Loucy (cell line): ENCODE measurements at regions not wholly inside any gene's neighbourhood (a gene's known extent, or its start where the extent isn't known, plus 50 kb on each side); places are given as distances from the start of the nearest gene placed in this dataset.
A peak's percentile ranks its signal among the peaks of the same experiment; 100 is the strongest.

Source experiments
- H2AFZ ChIP-seq: fragments of 200-600 bp; sonication (generic); 2 replicates; pipeline ENCODE4 v1.6.0; 2016; ENCODE audit warnings: antibody characterized with exemption, mild to moderate bottlenecking, low read length, moderate library complexity
- H3F3A ChIP-seq: fragments of 200-600 bp; 2 replicates; pipeline ENCODE4 v1.6.0; 2016; ENCODE audit warnings: antibody characterized with exemption, low read depth, mild to moderate bottlenecking
- H3K27me3 ChIP-seq: fragments of 200-600 bp; sonication (generic); 2 replicates; pipeline ENCODE4 v1.6.1; 2014; ENCODE audit warnings: low read length, mild to moderate bottlenecking; ENCODE audit not compliant: insufficient read depth, poor library complexity, severe bottlenecking
- H3K36me3 ChIP-seq: fragments of 200-600 bp; sonication (generic); 2 replicates; pipeline ENCODE4 v1.6.1; 2016; ENCODE audit warnings: low read length; ENCODE audit not compliant: insufficient read depth
- H3K4me1 ChIP-seq: fragments of 200-600 bp; sonication (generic); 2 replicates; pipeline ENCODE4 v1.5.1; 2014; ENCODE audit warnings: low read length, mild to moderate bottlenecking; ENCODE audit not compliant: insufficient read depth, poor library complexity, severe bottlenecking
- H3K4me2 ChIP-seq: fragments of 200-600 bp; sonication (generic); 2 replicates; pipeline ENCODE4 v1.6.0; 2014; ENCODE audit warnings: antibody characterized with exemption, low read length, low read depth, mild to moderate bottlenecking; ENCODE audit not compliant: poor library complexity, severe bottlenecking
- H3K4me3 ChIP-seq: fragments of 200-600 bp; sonication (generic); 2 replicates; pipeline ENCODE4 v1.5.1; 2014; ENCODE audit warnings: low read length, mild to moderate bottlenecking, mixed read lengths; ENCODE audit not compliant: poor library complexity, severe bottlenecking
- H3K79me2 ChIP-seq: fragments of 200-600 bp; sonication (generic); 2 replicates; pipeline ENCODE4 v1.6.1; 2014; ENCODE audit warnings: low read length; ENCODE audit not compliant: insufficient read depth
- H3K9ac ChIP-seq: fragments of 200-600 bp; sonication (generic); 2 replicates; pipeline ENCODE4 v1.6.0; 2014; ENCODE audit warnings: mild to moderate bottlenecking, low read depth, low read length, moderate library complexity; ENCODE audit not compliant: poor library complexity, severe bottlenecking
- H3K9me2 ChIP-seq: fragments of 200-600 bp; sonication (generic); replicated peaks from 2 replicates; pipeline ENCODE4 v1.6.1; 2016; ENCODE audit warnings: low read depth, low read length, mixed read lengths
- H3K9me3 ChIP-seq: fragments of 200-600 bp; sonication (generic); 2 replicates; pipeline ENCODE4 v1.6.1; 2014; ENCODE audit warnings: mild to moderate bottlenecking, antibody characterized with exemption, low read length, low read depth; ENCODE audit not compliant: insufficient read depth
- H4K20me1 ChIP-seq: fragments of 200-600 bp; sonication (generic); 2 replicates; pipeline ENCODE4 v1.6.0; 2014; ENCODE audit warnings: antibody characterized with exemption, low read length, mild to moderate bottlenecking; ENCODE audit not compliant: insufficient read depth, poor library complexity, severe bottlenecking
- CTCF ChIP-seq: fragments of 200-600 bp; sonication (generic); conservative IDR thresholded peaks from 2 replicates; pipeline ENCODE4 v1.5.1; 2014; ENCODE audit warnings: mild to moderate bottlenecking, antibody characterized with exemption, low read length
- EZH2phosphoT487 ChIP-seq: fragments of 200-600 bp; IDR thresholded peaks from 2 replicates; pipeline ENCODE4 v1.6.1; 2018; ENCODE audit warnings: antibody characterized with exemption, mild to moderate bottlenecking, moderate library complexity, borderline replicate concordance

- no peak for TF ChIP-seq CTCF
- H3K9me2 ChIP-seq: no peaks in the 10 kb centered on the region
- peaks cover 7% of the 10 kb centered on the region for H3K4me1 ChIP-seq
- no peak overlapping the region for H3K9ac ChIP-seq
- H4K20me1 ChIP-seq: no peaks in the 10 kb centered on the region
- no peaks in the 10 kb centered on the region for H3F3A ChIP-seq
- no peaks in the 10 kb centered on the region for H3K36me3 ChIP-seq
- H2AFZ ChIP-seq: no peak overlapping the region
- no peak overlapping the region for H3K4me2 ChIP-seq
- no peaks in the 10 kb centered on the region for H3K9me3 ChIP-seq
- H3K27me3 ChIP-seq: no peaks in the 10 kb centered on the region
- H3K4me3 ChIP-seq: no peak overlapping the region
- H3K79me2 ChIP-seq: no peaks in the 10 kb centered on the region
Measured at GRCh38 chr2:150647943-150648342, 160.5 kb upstream of the RND3 start.

- Histone ChIP-seq H3K27me3 (no peaks in the 10 kb centered on the region), H3K9ac (no peak overlapping the region), H3K4me2 (no peak overlapping the region), H3K9me2 (no peaks in the 10 kb centered on the region), H3K4me1 (peaks cover 7% of the 10 kb centered on the region), H2AFZ (0 out of 2 replicates have a peak overlapping the region, but pooled peaks have one; percentile 37), H3K79me2 (no peaks in the 10 kb centered on the region), H3K36me3 (no peaks in the 10 kb centered on the region), H3K4me3 (no peak overlapping the region), H3K9me3 (no peaks in the 10 kb centered on the region), H3F3A (no peaks in the 10 kb centered on the region), H4K20me1 (no peaks in the 10 kb centered on the region)
- TF ChIP-seq CTCF (no peak), EZH2phosphoT487 (no peak)
Measured at GRCh38 chr2:150646746-150647145, 159.3 kb upstream of the RND3 start.

- H3F3A ChIP-seq: no peaks in the 10 kb centered on the region
- no peaks in the 10 kb centered on the region for H3K9me3 ChIP-seq
- no peak overlapping the region for H3K4me2 ChIP-seq
- TF ChIP-seq CTCF (no peak), EZH2phosphoT487 (no peak)
- peaks cover 7% of the 10 kb centered on the region for H3K4me1 ChIP-seq
- no peak overlapping the region for H3K4me3 ChIP-seq
- H4K20me1 ChIP-seq: no peaks in the 10 kb centered on the region
- H3K9me2 ChIP-seq: no peaks in the 10 kb centered on the region
- H3K36me3 ChIP-seq: no peaks in the 10 kb centered on the region
- H3K27me3 ChIP-seq: no peaks in the 10 kb centered on the region
- no peak overlapping the region for H3K9ac ChIP-seq
- H3K79me2 ChIP-seq: no peaks in the 10 kb centered on the region
- H2AFZ ChIP-seq: no peak overlapping the region
Measured at GRCh38 chr2:150644298-150645067, 157.0 kb upstream of the RND3 start.
